ENCODE measurements at regions not wholly inside any gene's neighbourhood (a gene's known extent, or its start where the extent isn't known, plus 50 kb on each side); places are given as distances from the start of the nearest gene placed in this dataset.

DNA sequence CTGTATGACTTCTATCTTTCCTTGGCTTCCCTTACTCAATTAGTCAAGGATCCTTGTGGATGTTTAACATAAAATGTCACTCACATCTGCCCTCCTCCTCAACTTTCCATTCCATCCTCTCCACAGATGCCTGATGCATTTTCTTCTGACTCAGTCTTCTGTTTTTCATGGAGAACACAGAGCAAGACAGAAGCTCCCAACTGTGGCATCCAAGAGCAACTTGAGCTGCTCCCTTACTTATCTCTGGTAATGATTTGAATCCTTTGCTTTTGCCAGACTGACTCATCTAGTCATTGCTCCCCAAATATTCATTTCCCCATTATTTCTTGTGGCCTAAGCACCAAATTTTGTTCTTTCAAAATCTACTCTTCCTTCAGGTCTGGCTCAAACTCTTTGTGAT, 120.6 kb downstream of the LYPLAL1 start:
- TF ChIP-seq, protein P1, sequence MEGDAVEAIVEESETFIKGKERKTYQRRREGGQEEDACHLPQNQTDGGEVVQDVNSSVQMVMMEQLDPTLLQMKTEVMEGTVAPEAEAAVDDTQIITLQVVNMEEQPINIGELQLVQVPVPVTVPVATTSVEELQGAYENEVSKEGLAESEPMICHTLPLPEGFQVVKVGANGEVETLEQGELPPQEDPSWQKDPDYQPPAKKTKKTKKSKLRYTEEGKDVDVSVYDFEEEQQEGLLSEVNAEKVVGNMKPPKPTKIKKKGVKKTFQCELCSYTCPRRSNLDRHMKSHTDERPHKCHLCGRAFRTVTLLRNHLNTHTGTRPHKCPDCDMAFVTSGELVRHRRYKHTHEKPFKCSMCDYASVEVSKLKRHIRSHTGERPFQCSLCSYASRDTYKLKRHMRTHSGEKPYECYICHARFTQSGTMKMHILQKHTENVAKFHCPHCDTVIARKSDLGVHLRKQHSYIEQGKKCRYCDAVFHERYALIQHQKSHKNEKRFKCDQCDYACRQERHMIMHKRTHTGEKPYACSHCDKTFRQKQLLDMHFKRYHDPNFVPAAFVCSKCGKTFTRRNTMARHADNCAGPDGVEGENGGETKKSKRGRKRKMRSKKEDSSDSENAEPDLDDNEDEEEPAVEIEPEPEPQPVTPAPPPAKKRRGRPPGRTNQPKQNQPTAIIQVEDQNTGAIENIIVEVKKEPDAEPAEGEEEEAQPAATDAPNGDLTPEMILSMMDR (conservative IDR thresholded peaks at IDR 0.05; ENCODE audit: low read length) = no peak
- no peak for TF ChIP-seq EZH2phosphoT487 (IDR thresholded peaks at IDR 0.05; ENCODE audit: borderline replicate concordance, low read depth, low read length)
- Histone ChIP-seq H3K4me2 (ENCODE audit: low read length) (no peak overlapping the region), H3K4me3 (ENCODE audit: low read depth, low read length, poor library complexity, severe bottlenecking) (no peak overlapping the region), H3K27ac (ENCODE audit: low read depth, low read length, poor library complexity, severe bottlenecking) (no peak overlapping the region), H3K79me2 (ENCODE audit: insufficient read depth, low read depth, low read length) (no peaks in the 10 kb centered on the region), H4K20me1 (ENCODE audit: insufficient read depth, low read length) (no peaks in the 10 kb centered on the region), H3K9me2 (ENCODE audit: insufficient read depth, low read length) (no peaks in the 10 kb centered on the region), H3K36me3 (ENCODE audit: insufficient read depth, low read length) (no peaks in the 10 kb centered on the region), H3K4me1 (ENCODE audit: insufficient read depth, low read length, poor library complexity, severe bottlenecking) (no peaks in the 10 kb centered on the region), H2AFZ (ENCODE audit: low read length) (no peak overlapping the region), H3K9me3 (ENCODE audit: low read length) (no peaks in the 10 kb centered on the region)
- intact Hi-C loops (cut with micrococcal nuclease; ENCODE audit: unreplicated experiment) = no loop called here
- ChIA-PET CTCF (ENCODE audit: unreplicated experiment) (no interaction called here), POLR2A (interaction anchor here (0.5 to 2.0 kb wide), 4 partner anchors 31 to 162 kb away, joined by 3 to 5 read pairs (median 4); no protein-coding TSS in a partner anchor)
- BruUV-seq (replicated peaks) = no TSS peak
- no peak for DNase-seq (ENCODE audit: low spot score)

DNA sequence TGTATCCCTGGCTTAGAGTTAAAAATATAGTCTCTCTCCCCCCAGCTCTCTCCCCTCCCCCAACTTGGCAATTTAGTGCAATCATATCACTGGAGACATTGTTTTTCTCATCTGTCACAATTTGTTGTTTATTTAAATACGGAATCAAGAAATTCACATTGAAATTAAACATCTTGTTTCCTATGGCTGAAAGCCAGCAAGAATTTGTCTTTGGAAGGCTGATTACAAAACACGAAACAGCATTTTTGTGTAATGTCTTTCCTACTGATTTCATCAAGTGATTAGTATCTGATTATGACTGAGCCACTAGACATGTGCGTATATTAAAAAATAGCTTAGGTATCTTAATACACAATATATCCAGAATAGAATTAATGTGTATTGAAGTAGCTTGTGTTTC, 119.7 kb downstream of the LYPLAL1 start:
- no peak overlapping the region for H2AFZ ChIP-seq (ENCODE audit: low read length)
- no peak overlapping the region for H3K27ac ChIP-seq (ENCODE audit: low read depth, low read length, poor library complexity, severe bottlenecking)
- no peaks in the 10 kb centered on the region for H3K4me1 ChIP-seq (ENCODE audit: insufficient read depth, low read length, poor library complexity, severe bottlenecking)
- TF ChIP-seq, protein P1 (conservative IDR thresholded peaks at IDR 0.05; ENCODE audit: low read length) = no peak
- TF ChIP-seq EZH2phosphoT487 (IDR thresholded peaks at IDR 0.05; ENCODE audit: borderline replicate concordance, low read depth, low read length) = no peak
- ChIA-PET CTCF (ENCODE audit: unreplicated experiment) (no interaction called here), POLR2A (interaction anchor here (0.5 to 2.0 kb wide), 5 partner anchors 30 to 343 kb away, joined by 3 to 5 read pairs (median 4); no protein-coding TSS in a partner anchor)
- H3K4me3 ChIP-seq (ENCODE audit: low read depth, low read length, poor library complexity, severe bottlenecking) = no peak overlapping the region
- intact Hi-C loops (cut with micrococcal nuclease; ENCODE audit: unreplicated experiment) = no loop called here
- no peak for DNase-seq (ENCODE audit: low spot score)
- no peaks in the 10 kb centered on the region for H3K36me3 ChIP-seq (ENCODE audit: insufficient read depth, low read length)
- no peak overlapping the region for H3K4me2 ChIP-seq (ENCODE audit: low read length)
- no peaks in the 10 kb centered on the region for H3K79me2 ChIP-seq (ENCODE audit: insufficient read depth, low read depth, low read length)
- no TSS peak for BruUV-seq (replicated peaks)
- no peaks in the 10 kb centered on the region for H4K20me1 ChIP-seq (ENCODE audit: insufficient read depth, low read length)
- H3K9me3 ChIP-seq (ENCODE audit: low read length) = no peaks in the 10 kb centered on the region
- no peaks in the 10 kb centered on the region for H3K9me2 ChIP-seq (ENCODE audit: insufficient read depth, low read length)

DNA sequence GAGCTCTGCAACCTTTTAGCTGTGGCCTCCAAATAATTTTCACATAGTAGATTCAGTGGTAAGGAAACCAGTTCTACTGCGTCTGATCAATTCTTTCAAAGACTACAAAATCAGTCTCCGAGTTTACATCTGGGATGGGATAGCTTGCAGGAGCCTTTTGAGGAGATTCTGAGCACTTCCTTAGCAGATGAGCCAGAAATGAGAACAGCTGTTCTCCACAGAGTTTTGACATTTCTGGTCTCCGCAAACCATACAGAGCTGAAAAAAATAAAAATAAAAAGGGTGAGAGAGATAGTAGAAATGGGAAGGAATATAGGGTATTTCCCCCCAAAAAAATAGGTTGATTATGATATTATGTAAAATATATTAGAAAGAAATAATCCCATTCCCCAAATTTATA, 119.3 kb downstream of the LYPLAL1 start:
- Histone ChIP-seq H3K4me3 (ENCODE audit: low read depth, low read length, poor library complexity, severe bottlenecking) (no peak overlapping the region), H3K36me3 (ENCODE audit: insufficient read depth, low read length) (no peaks in the 10 kb centered on the region), H3K79me2 (ENCODE audit: insufficient read depth, low read depth, low read length) (no peaks in the 10 kb centered on the region), H3K9me2 (ENCODE audit: insufficient read depth, low read length) (no peaks in the 10 kb centered on the region), H4K20me1 (ENCODE audit: insufficient read depth, low read length) (no peaks in the 10 kb centered on the region), H2AFZ (ENCODE audit: low read length) (no peak overlapping the region), H3K4me1 (ENCODE audit: insufficient read depth, low read length, poor library complexity, severe bottlenecking) (no peaks in the 10 kb centered on the region), H3K9me3 (ENCODE audit: low read length) (no peaks in the 10 kb centered on the region), H3K27ac (ENCODE audit: low read depth, low read length, poor library complexity, severe bottlenecking) (no peak overlapping the region), H3K4me2 (ENCODE audit: low read length) (no peak overlapping the region)
- TF ChIP-seq, protein P1 (conservative IDR thresholded peaks at IDR 0.05; ENCODE audit: low read length) = no peak
- no peak for TF ChIP-seq EZH2phosphoT487 (IDR thresholded peaks at IDR 0.05; ENCODE audit: borderline replicate concordance, low read depth, low read length)
- POLR2A ChIA-PET = interaction anchor here (0.5 kb wide), 1 partner anchor 103 kb away, joined by 3 read pairs; no protein-coding TSS in a partner anchor
- CTCF ChIA-PET (ENCODE audit: unreplicated experiment) = no interaction called here
- BruUV-seq (replicated peaks) = no TSS peak
- intact Hi-C loops (cut with micrococcal nuclease; ENCODE audit: unreplicated experiment) = no loop called here
- no peak for DNase-seq (ENCODE audit: low spot score)
